IPS-NIHi7 (cell line): ENCODE measurements at regions not wholly inside any gene's neighbourhood (a gene's known extent, or its start where the extent isn't known, plus 50 kb on each side); places are given as distances from the start of the nearest gene placed in this dataset.
A peak's percentile ranks its signal among the peaks of the same experiment; 100 is the strongest.
"Not testable (repeated sequence)": the region's sequence is repeated elsewhere in the genome, so short reads cannot be mapped to it uniquely, and the experiment has no call there.

Source experiments
- DNase-seq: peaks from one replicate; pipeline ENCODE4 v3.0.0; 2012; ENCODE audit warnings: mixed read lengths; ENCODE audit errors: extremely low spot score

DNA sequence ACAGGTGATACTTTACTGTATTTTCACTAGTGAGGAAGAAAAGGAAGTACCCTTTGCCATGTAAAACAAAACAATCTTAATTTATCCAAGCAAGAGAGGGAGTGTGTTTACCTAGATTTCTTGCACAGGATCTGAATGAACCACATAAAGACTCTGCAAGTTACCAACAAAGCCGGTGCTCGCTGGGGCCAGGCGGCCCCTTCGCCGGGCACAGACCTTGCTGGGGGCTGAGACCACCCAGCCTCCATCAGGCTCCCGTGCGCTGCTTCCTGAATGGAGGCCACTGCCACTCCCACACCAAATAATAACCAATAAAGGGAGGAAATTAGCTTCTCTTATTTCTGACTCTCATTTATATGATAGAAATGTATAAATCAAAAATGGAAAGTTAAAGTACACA lies 625.0 kb upstream of the ADARB2 start:
- DNase-seq, result no peak

DNA sequence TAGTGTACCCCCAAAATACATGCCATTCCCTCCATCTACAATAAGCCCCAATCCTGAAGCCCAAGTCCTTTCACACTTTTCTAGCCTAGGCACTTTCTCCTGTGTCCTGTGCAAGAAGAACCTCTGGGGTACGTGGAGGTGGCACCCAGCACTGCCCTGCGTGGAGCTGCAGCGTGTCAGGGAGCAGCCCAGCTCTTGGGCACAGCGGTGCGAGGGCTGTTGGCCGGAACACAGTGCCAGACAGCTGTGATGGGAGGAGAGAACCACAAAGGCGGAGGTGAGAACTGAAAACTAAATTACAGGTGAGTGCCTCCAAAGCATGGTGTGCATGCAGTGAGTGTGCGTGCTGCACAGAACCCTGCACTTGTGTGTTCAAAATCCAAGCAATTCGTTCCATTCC lies 621.3 kb upstream of the ADARB2 start:
- no peak for DNase-seq

DNA sequence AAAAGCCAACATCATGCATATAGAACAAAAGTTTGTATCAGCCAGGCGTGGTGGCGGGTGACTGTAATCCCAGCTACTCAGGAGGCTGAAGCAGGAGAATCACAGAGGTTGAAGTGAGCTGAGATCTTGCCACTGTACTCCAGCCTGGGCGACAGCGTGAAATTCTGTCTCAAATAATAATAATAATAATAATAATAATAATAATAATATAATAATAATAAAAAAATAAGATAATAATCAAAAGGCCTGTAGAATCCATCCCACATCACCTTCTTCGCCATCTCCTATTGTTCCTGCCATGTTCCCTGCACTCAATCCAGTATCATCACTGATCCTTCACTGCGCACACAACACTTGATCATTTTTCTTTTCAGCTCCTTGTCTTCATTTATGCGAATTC lies 619.3 kb upstream of the ADARB2 start:
- DNase-seq, result no peak

DNA sequence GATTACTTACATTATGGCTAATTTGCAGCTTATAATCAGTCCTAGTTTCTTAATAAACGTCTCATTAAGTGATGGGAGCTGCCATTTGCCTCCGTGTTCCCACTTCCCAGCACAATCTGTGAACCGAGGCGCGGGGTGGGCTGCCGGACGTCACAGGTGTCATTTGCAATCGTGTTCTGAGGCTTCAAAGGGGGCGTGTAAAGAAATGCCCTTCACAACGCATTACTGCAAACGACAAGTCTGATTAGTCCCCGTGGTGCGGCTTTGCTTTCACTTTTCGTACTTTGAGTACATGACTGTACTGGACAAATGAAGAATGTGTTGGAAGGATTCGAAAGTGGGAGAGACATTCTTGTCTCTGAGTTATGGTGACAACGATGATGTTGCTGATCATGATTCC lies 614.2 kb upstream of the ADARB2 start:
- no peak for DNase-seq

DNA sequence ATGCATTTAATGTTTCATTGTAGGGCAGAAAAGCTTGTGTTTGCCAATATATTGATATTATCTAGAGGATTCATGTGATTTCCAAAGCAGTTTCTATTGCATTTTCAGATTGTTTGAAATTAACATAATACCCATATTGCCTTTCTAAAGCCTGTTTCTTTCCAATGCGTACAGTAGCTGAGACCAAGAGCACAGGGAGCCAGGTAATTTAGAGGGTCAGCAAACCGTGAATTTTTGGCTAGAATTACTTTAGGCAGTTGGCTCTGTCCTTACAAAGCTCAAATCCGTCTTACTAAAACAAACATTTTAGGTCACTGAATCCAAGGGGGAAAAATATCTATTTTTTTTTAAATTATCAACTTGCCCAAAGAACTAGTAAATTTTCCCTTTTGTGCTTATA lies 604.9 kb upstream of the ADARB2 start:
- DNase-seq, result no peak

DNA sequence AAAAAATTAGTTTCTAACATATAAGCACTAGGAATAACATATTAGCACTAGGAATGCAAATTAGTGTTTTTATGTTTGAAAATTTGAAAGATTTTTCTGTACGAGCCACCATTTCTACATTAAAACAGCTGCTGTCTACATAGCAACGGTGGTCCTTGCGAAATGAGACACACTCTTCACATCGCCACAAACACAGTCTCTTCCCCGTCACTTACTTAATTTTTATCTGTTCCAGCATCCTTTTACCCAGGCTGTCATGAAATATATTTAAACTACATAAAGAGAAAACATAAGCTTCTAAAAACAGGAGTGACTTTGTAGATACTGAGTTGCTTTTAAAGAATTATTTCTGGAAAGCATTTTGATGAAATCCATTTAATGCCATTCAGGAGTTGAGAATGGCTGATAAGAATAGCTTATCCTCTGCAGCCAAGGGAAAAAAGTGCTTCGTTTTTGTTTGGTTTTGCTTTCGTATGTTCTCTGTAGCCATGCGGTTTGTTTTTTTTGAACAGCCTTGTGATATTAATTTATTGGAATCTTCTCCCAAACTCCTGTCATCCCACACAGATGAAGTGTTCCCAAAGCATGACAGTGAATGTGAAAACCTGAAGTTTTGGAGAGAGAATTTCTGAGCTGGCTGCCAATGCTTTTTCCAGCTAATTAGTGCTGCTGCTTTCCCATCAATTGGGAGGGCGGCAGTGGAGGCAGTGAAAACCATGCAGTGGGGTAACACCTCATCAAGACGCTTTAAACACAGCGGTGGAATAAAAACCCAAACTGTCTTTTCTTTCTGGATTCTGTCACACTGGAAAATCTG lies 603.7 kb upstream of the ADARB2 start:
- no peak for DNase-seq

DNA sequence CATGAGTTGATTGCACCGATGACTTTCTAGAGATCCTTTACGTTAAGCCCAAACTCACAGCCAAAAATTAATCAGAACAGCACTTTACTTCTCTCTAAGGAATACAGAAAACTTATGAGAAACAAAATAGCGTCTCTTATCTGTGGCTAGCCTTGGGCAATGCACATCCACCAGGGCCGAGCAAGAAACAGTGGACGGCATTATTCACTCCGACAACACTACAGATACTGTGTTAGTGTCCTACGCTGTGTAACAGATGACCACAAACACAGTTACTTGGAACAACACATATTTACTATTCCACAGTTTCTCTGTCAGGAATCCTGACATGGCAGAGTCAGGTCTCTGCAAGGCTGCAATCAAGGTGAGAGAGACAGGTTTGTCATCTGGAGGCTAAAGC lies 598.3 kb upstream of the ADARB2 start:
- DNase-seq, result no peak

DNA sequence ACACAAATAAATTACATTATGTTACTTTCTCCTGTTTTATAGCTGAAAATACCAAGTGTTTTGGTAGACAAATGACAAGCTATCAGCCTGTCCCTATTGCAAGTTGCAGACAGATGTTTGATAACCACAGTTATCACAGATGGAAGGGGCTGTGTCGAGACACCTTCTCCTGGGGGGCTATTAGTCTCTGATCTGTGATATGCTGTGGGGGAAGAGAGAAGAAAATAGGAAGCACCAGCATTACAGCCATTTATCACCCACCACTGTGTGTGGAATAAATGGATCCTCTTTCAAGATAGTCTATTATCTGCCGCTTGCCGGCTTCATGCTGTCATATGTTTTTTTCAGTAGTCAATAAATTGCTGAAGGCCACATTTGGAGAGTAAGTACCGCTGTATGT lies 597.2 kb upstream of the ADARB2 start:
- no peak for DNase-seq

DNA sequence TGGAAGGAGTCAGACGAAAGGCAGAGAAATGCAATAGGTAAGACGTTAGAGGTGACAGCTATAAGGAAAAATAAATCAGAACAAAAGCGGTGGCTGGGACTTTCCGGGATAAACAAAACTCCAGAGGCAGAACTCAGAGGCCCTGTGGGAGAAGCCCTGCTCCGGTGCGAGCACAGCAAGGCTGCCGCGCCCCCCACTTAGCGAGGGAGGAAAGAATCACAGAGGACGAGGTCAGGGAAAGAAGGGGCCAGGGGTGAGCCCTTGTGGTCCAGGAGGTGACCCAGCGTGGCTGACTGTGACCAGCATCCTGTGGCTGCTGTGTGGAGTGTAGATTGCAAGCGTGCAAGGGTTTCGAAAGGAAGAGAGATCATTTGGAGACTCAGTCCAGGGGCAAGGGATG lies 591.8 kb upstream of the ADARB2 start:
- no peak for DNase-seq

DNA sequence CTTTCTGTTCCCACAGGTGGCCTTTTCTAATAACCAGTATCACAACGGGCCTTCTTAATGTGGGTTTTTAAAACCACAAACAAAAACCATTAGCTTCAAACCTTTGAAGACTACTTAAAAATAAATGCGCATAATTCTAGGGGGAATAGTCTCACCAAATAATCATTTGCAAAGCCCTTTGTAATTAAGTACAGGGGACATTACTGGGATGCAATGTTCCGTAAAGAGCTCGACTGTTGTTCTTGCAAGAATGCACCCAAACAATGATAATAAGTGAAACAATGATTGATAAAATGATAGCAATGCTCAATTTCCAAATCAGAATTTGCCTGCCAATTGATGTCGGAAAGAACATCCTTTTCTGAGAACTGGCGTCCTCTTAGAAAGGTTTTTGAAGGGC lies 589.1 kb upstream of the ADARB2 start:
- DNase-seq, result no peak

DNA sequence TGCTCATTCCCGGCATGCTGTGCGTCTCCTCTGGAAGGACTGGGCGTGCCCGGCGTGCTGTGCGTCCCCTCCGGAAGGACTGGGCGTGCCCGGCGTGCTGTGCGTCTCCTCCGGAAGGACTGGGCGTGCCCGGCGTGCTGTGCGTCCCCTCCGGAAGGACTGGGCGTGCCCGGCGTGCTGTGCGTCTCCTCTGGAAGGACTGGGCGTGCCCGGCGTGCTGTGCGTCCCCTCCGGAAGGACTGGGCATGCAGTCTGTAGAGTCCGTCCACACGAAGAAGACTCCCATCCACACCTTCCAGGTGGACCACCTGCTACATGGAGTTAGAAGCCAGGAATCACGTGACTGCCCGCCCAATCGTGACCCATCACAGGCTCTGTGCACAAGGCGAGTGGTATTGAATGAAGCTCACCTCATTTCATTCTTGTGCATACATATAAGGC lies 577.7 kb upstream of the ADARB2 start:
- not testable (repeated sequence) for DNase-seq

DNA sequence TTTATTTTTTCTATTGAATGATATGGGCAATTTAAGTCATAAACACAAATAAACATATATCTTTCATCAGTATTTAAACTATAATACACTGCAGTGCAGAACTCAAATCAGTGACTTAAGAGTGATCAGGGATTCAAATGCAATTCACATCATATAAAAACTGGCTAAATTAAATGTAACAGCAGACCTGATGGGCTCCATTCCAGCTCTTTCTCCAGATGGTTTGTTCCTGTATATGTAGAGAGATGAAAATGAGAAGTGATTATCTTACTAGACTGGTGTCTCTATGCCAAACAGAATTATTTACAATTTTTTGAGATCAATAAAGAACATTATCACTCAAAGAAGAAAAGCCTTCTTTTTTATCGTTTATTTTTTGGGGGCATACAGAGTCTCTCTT lies 568.8 kb upstream of the ADARB2 start:
- DNase-seq, result no peak

DNA sequence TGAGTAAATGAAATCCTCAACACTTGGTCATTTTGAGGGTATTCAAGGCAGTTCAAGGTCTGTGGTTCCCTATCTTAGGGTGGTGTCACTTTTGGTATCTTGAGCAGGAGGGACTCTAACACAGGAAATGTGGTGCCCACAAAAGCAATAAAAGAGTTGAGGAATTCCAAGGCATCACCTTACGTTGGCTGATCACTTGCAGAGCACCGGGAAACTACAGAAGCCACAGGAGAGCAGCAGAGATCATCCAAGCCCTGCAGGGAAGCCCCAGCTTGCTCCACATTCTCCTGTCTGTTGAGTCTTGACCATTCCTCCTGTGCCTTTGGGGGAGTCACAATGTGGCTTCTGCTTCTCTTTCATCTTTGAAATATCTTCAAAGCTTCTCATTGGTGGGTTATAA lies 565.8 kb upstream of the ADARB2 start:
- DNase-seq, result no peak

DNA sequence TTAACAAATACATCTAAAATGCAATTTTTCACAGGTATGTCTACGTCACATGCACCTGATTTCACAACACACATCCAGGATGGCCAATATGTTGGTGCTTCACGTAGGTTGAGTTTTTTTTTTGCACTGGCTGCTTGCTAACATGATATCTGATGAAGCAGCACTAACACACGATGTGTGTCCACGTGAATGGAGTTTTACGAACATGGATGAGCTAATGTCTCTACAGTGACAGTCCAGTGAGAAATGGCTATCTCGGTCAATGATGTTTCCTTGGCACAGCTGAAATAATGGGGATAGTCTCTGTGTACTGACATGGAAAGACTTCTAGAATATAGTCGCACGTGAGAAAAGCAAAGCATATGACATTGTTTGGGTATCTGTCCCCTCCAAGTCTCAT lies 563.9 kb upstream of the ADARB2 start:
- DNase-seq, result no peak

DNA sequence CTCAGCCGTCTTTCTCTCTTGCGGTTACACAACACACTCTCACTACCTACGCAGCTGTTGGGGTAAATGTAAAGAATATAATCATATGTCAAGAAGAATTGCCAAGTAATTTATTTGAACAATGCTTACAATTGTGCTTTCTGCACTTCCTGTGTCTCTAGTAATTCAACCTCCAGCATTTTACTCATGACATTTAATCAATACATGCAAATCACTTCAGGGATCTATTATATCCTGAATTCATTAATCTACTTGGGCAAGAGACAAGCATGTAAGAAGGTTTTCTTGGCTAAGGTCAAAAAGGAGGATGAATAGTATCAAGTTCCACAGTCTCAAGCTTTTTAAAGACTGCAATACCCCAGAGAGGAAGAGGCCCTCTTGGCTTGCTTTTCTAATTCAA lies 562.9 kb upstream of the ADARB2 start:
- no peak for DNase-seq

DNA sequence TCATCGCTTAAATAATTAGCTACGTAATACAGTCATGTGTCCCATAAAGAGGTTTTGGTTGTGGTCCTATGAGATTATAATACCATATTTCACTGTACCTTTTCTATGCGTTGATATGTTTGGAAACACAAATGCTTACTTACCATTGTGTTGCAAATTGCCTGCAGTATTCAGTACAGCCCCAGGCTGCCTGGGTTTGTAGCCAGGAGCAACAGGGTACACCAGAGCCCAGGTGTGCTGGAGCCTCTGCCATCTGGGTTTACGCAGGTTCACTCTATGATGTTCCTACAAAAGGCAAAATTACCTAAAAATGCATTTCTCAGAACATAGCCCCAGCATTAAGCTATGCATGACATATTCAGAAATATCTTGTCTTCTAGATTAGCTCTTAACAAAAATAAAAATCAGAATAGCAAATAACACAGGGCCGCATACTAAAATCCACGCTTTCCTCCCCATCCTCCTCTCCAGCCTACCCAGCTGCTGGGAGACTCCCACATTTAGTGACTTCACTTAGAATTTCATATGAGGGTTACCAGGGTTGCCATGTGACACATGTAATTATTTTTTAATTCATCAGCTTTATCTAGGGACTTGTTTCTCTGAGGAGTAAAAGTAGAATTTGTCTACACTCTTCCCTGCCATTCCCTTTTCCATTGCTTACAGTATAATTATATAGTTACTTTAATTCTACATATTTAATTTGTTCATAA lies 559.0 kb upstream of the ADARB2 start:
- no peak for DNase-seq

DNA sequence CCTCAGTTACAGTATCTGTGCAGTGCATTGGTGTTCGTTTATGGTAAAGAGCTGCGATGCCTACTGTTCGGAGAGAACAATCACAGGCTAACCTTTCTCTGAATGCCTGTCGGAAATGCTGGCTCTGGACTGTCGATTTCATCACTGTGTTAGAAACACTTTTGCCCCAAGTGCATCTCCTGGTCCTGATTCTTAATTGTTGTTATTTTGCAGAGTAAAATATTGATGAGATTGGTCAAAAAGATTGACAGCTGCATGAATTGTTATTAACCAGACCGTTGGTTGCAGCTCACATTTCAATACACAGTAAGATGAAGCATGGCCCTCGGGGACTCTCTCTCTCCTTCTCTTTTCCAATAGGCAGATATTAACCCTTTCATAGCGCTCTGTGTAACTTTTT lies 557.4 kb upstream of the ADARB2 start:
- no peak for DNase-seq

DNA sequence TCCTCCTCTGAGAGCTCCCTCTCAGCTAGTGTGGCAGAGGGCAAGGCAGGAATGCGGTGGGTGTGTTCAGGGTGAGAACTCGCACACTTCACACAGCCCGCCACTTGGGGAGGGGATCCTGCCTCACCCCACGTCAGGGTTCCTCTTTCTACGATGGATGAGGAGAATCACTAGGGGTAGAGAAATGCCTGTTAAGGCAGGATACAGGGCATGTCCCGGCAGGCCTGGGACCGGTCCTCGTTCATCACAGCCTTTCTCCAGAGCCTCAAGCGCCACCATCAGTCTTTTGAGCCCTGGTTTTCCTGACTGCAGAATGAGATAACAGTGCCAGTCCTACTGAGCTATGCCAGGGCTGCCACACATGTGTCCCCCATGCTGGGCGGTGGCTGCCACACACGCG lies 546.7 kb upstream of the ADARB2 start:
- DNase-seq, result no peak

DNA sequence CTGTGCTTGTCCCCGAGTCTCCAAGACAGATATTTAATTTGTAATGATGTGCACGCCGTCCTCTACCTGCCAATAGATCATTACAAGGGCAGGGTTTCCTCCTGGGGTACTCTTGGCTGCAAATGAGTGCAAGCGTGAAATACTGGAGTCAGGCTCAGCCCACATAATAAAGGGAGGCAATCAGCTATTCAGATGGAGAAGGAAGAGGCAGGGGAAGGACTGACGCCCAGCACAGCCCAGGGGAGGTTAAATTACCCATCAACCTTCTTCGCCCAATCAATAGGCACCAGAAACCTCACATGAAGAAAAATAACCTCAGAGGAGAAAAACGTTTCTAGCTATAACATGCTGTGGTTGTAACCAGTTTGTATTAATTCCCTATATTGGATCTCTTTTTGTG lies 544.9 kb upstream of the ADARB2 start:
- DNase-seq, result peak; percentile 20

DNA sequence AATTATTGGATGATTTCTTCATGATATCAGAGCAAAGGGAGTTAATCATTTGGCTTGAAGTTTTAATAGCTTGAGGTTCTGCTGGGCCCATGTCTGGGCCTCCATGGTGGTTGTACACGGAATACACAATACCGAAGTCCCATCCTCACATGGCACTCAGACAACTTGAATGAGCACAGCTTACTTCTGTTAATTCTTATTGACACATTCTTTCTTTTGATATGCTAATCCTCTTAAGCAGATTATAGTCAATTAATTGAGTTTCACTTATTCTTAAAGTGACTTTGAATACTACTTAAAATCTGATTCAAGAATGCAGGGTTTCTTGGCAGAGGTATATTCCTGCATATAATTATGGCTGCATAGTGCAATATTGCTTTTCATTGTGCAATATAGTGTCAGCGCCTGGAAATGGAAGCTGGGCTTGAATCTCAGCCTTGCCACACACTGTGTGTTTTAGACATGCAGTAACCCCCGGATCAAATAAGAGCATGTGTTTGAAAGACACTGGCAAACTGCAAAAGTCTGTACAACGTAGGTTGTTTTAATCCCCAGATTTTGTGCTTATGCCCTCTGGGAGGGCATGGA lies 543.5 kb upstream of the ADARB2 start:
- DNase-seq, result no peak

DNA sequence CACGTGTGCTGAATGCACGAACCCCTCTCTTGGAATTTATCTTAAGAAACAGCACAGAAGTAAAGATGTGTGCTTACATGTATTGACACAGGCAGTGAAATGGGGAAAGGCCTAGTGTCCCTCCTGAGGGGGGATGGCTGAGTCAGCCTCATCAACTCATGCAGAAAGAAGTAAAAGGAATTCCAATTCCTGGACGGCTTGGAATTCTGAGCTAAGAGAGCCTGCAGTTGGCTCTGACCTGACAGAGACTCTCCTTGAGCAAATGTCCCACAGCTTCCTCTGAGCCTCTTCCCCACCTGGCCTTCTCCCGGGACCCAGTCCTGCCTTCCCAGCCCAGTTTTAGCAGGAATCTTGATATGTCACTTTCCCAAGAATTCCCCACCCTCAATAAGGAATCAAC lies 542.4 kb upstream of the ADARB2 start:
- DNase-seq, result no peak

DNA sequence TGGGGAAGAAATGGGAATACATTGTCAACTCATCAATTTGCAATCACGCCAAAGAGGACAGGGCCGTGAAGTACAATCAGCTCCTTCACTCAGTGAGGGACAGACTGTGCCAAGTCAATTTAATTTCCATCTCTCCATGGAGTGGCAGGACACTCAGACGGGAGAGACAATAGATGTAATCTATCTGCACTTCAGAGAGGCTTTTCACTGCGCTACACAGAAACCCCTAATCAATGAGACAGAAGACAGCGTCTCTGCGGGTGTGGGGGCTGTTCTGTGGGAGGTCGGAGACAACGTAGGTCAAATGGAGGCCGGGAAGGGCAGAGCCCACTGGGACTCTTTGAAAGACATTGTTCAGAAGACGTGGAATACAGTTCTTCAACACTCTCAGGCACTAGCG lies 541.0 kb upstream of the ADARB2 start:
- no peak for DNase-seq

DNA sequence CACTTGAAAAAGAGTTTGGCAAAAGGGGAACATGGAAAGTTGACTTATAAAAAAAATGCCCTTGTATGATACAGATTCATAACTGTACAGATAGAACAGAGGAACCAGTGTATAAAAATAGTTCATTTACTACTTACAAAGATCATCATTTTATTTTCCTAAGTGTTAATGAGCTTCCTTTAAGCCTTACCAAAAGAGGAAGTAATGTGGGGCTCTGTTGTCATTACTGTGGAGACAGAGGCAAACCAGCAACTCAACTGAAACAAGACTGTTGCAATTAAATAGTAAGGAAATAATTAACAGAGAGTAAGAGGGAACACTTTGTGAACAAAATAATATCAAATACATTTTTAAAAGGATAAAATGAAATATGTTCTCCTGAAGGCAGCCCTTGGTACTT lies 526.2 kb upstream of the ADARB2 start:
- no peak for DNase-seq
